AG09319 (cell line): ENCODE measurements at regions not wholly inside any gene's neighbourhood (a gene's known extent, or its start where the extent isn't known, plus 50 kb on each side); places are given as distances from the start of the nearest gene placed in this dataset.
"Not testable (repeated sequence)": the region's sequence is repeated elsewhere in the genome, so short reads cannot be mapped to it uniquely, and the experiment has no call there.

ENCODE experiments used
- DNase-seq: peaks from one replicate; pipeline ENCODE4 v3.0.0-alpha.2; 2010; ENCODE audit warnings: low read depth; ENCODE audit errors: extremely low read depth
- CTCF ChIP-seq: IDR thresholded peaks from 2 replicates; pipeline ENCODE4 v1.5.1; 2011; ENCODE audit warnings: low read depth, mild to moderate bottlenecking, inconsistent platforms, low read length, moderate library complexity

- no peak for DNase-seq
- TF ChIP-seq CTCF, result no peak
These were observed 138.6 kb upstream of the RASA1 start for GRCh38 chr5:87129046-87129445.

GRCh38 chr5:87132696-87133095 lies 135.0 kb upstream of the RASA1 start:
- no peak for DNase-seq
- no peak for TF ChIP-seq CTCF

- DNase-seq, result not testable (repeated sequence)
These were observed 133.2 kb upstream of the RASA1 start for GRCh38 chr5:87134513-87134912.

GRCh38 chr5:87136096-87136495 lies 131.6 kb upstream of the RASA1 start:
- no peak for TF ChIP-seq CTCF

GRCh38 chr5:87136733-87137132 lies 130.9 kb upstream of the RASA1 start:
- no peak for TF ChIP-seq CTCF
- no peak for DNase-seq

More at GRCh38 chr5:87136096-87136495, 131.6 kb upstream of the RASA1 start:
- no peak for DNase-seq

GRCh38 chr5:87137283-87137682 lies 130.4 kb upstream of the RASA1 start:
- no peak for TF ChIP-seq CTCF
- no peak for DNase-seq

- no peak for TF ChIP-seq CTCF
- no peak for DNase-seq
These were observed 129.4 kb upstream of the RASA1 start for GRCh38 chr5:87138091-87138805.

GRCh38 chr5:87139795-87140194 lies 127.9 kb upstream of the RASA1 start:
- no peak for TF ChIP-seq CTCF
- DNase-seq, result no peak
